ENCODE measurements at regions not wholly inside any gene's neighbourhood (a gene's known extent, or its start where the extent isn't known, plus 50 kb on each side); places are given as distances from the start of the nearest gene placed in this dataset.

- DNase-seq (ENCODE audit: low read depth, low spot score) = no peak
Observed at GRCh38 chr5:90193185-90193822, 216.3 kb downstream of the CETN3 start.

DNA sequence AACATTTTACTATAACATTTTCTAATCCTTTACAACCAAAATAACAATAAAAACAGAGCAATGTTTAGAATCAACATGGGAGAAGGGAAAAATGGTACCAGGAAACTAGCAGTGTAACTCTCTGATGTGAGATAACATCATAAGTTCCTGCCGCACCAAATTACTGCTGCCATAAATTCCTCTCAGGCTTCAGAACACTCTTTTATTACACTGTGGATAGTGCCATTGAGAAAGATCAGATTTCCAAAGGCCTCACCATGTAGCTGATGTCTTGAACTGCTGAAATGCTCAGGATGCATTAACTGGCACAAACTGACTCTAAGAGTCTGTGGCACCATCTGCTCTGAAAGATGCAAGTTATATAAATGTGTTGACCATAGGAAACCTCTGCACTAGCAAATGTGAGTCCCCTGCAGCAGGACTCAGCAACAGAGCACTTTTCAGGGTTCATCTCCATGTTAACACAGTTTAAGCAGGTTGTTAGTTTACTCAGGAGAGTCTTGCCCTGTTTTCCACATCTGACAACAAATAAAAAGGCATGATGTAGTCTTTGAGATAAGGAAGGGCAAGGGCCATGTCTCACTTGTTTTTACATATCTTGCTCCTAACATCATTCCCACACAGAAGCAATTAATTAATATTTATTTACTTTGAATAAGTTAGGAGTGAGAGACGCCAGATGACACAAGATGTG is 218.1 kb downstream of the CETN3 start:
- DNase-seq (ENCODE audit: low read depth, low spot score) = no peak

DNA sequence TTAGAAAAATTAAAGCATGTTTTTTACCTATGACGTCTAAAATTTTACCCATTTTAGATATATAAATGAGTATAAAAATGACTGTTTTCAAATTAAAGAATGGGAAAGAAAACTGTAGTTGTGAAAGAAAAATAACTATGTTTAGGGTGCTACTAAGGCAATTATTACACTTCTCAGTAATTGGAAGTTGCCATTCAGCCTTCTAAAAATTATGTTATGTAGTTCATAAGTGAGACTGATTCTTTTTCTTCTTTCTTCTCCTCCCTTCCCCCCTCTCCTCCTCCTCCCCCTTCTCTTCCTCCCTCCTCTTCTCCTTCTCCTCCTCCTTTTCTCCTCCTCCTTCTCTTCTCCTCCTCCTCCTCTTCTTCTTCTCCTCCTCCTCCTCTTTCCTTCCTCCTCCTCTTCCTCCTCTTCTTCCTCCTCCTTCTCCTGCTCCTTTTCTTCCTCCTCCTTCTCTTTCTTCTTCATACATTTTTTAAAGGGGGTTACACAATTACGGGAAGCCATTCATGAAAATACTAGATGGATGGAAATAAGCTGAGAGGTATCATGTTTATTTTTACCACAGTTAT is 223.6 kb downstream of the CETN3 start:
- DNase-seq (ENCODE audit: low read depth, low spot score) = no peak

DNA sequence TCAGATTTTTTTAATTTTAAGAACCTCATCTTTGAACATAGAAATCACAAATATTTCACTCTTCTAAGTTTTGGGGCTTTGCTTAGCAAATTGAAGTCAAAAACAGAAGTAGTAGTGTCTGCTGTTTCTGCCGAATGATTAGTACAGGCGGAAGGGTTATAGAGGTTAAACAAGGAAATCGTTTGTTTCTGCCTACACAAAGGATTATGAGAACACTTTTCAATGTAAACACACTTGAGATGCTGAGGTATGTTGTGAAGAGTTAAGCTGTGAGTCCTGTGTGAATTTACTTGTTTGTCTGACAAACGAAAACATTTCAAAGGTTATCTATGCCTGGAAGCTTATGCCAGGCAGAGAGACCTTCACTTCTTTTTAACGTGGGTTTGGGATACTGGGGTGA is 224.8 kb downstream of the CETN3 start:
- DNase-seq (ENCODE audit: low read depth, low spot score) = no peak

DNA sequence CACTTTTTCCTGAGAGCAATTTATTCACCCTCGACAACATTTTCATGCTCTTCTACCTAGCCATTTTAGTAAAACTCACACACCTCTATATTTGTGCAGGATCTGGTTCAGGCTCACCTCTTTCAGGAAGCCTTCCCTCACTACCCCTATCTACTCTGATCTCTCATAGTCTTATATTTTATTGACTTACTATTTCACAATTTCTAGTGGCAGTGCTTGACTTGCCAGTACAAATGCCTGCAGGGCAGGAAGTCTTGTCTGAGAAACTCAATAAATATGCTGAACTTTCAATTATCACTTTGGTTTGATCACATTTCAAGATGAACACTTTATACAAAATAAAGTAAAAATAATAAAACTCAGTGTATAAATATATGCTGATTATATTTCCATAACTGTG is 226.8 kb downstream of the CETN3 start:
- no peak for DNase-seq (ENCODE audit: low read depth, low spot score)

GRCh38 chr5:90174236-90174635 is 235.3 kb downstream of the CETN3 start:
- no peak for DNase-seq (ENCODE audit: low read depth, low spot score)

DNA sequence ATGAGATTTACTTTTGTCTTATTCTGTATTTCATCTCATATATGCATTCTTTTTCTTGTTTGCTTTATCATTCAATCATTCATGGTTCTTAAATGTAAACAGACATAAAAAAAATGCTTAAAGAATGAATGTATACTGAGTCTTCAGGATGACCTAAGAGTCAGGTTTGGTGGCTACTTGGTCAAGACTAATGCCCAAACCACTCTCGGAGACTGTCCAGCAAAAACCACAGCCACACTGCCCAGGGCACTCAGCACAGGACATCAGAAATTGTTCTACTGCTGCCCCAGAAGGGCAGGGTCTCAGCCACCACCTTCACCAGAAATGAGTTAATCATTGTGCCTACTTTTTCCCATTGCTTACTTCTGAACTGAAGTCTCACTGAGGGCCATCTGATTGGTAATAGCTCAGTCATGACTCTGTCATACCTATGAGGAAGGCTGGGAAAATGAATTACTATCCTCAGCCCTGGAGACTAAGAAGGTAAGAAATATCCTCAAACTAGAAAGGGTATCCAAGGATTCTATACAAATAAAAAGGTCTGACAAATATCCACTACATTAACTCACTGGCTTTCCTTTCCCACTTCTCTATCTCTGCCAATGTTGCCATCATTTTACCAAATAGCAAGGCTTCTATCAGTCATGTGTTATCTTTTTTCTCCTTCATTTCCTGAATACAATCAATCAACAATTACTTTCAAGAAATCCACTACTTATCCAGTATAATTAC is 236.1 kb downstream of the CETN3 start:
- DNase-seq (ENCODE audit: low read depth, low spot score) = no peak

- no peak for DNase-seq (ENCODE audit: low read depth, low spot score)
Observed at GRCh38 chr5:90171466-90171865, 238.1 kb downstream of the CETN3 start.

DNA sequence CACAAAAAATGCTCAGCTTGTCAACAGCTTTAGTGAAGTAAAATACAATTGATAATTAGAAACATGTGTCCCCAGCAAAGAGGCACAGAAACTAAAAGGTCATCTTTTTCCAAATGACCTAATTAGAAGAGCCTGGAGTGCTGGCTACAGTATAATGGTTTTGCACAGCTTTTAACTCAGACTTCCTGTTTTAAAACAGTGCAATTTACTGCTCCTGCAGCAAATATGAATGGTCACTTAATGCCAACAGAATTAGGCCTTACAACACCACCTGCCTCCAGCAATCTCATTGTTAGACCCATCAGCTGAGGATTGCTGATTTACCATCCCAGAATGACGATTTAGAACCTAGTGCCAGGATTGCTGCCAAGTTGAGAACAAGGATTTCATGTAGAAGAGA is 239.3 kb downstream of the CETN3 start:
- DNase-seq (ENCODE audit: low read depth, low spot score) = no peak

GRCh38 chr5:90169078-90169477 is 240.5 kb downstream of the CETN3 start:
- DNase-seq (ENCODE audit: low read depth, low spot score) = no peak

- DNase-seq (ENCODE audit: low read depth, low spot score) = no peak
Observed at GRCh38 chr5:90168399-90168798, 241.2 kb downstream of the CETN3 start.

- DNase-seq (ENCODE audit: low read depth, low spot score) = no peak
Observed at GRCh38 chr5:90166816-90167215, 242.7 kb downstream of the CETN3 start.

GRCh38 chr5:90162324-90162723 is 247.2 kb downstream of the CETN3 start:
- DNase-seq (ENCODE audit: low read depth, low spot score) = no peak

DNA sequence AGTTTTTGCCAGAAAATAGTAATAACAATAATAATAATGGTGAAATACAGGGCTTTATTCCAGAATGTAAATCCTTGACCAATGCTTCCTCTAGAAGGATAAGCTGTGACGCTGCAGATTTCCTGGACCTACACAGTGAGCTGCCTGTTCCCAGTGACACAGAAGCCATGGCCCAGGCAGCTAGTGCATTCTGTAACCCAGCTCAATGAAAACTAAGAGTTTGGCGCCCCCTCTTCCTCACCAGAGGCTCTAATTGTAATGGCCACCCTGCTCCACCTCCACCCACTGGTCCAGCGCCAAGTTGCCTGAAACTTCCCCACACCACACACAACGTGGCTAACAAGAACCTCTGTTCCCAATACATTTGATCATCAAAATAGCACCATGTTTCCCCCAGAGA is 248.1 kb downstream of the CETN3 start:
- DNase-seq (ENCODE audit: low read depth, low spot score) = peak; percentile 43

DNA sequence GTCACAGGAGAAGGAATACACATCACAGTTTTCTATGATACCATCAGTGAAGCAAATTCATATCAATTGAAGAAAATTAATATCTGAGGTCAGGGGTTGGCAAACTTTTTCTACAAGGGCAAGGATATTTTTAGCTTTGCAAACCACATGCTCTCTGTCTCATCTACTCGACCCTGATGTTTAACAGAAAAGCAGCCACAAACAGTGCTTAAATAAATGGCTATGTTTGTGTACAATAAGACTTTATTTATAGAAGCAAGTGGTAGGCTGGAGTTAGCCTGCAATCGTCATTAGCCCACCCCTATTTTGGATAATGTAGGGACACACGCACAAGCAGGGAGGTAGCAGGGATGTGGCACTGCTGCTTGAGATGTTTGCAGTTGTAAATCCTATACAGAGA is 251.4 kb downstream of the CETN3 start:
- DNase-seq (ENCODE audit: low read depth, low spot score) = no peak

DNA sequence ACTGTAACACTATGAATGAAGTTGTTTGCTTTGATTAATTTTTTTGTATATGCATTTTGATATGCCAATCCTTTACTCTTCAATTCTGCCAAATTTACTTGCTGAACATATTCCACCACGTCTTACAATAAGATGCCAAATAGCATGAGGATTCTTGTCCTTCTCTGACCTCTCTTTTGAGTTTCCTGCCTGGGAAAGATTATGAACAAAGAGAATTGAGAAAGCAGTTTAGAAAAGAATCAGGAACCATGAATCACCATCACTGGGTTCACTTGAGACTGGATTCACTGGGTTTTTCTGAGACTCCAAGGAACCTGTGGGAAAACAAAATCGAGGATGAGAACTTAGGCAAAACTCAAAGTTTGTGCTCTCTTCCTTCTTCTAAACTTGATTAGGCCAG is 256.5 kb downstream of the CETN3 start:
- DNase-seq (ENCODE audit: low read depth, low spot score) = no peak

- no peak for DNase-seq (ENCODE audit: low read depth, low spot score)
Observed at GRCh38 chr5:90144625-90145327, 264.8 kb downstream of the CETN3 start.

DNA sequence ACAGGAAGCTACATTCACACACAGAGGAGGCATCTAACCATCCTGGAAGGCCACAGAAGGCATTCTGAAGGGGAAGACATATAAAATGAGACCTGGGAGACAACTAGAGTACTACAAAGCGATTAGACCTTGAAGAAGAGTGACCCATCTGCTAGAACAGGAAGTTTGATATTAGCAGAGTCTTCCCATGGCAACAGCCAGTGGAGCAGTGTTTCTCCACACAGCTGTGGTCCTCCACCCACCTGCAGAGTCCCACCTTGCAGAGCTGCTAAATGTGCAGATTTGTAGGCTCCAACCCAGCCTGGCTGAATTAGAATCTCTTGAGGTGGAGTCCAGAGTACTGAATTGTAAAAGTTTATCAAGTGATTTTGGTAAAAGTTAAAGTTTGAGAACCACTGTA is 267.0 kb downstream of the CETN3 start:
- DNase-seq (ENCODE audit: low read depth, low spot score) = no peak

DNA sequence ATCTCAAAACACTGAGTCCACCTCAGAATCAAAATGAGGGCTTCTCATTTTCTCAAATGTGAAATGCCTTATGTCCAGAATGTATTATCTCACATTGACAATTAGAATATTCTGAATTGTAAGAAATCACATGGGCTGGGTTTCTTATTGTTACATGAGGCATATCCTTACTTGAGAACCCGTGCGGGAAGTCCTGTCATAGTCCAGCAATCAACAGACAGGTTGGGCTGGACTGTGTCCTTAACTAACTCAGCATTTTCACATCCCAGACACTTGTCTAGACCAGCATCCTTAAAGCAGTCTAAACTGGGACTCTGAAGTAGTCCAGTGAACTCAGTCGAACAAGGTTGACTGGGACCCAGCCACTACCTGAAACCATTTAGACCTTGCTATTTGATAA is 267.6 kb downstream of the CETN3 start:
- no peak for DNase-seq (ENCODE audit: low read depth, low spot score)

DNA sequence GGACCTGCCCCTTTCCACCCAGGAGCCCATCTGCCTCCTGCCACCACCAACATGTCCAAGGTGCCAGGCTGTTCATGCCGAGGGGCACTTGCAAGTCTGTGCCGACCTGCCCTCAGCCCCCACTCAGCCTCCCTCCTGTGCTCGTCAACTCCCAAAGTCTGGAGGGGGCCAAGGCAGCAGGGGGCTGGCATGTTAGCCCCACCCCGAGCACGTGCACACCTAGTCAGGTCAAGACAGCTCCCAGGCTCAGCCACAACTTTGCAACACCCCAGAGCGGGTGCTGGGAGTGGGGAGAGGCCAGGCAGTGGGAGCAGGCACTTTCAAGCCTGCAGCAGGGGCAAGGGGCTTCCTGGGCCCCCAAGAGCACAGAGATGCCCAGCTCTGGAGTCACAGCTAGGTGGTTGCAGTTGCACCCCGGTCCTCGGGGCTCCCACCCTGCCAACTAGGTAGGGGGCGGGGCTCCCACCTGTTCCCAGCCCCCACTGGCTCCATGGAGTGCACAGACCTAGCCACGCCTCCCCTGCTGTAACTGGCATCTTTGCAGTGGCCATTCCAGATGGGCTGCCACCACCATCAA is 272.5 kb downstream of the CETN3 start:
- DNase-seq (ENCODE audit: low read depth, low spot score) = no peak

DNA sequence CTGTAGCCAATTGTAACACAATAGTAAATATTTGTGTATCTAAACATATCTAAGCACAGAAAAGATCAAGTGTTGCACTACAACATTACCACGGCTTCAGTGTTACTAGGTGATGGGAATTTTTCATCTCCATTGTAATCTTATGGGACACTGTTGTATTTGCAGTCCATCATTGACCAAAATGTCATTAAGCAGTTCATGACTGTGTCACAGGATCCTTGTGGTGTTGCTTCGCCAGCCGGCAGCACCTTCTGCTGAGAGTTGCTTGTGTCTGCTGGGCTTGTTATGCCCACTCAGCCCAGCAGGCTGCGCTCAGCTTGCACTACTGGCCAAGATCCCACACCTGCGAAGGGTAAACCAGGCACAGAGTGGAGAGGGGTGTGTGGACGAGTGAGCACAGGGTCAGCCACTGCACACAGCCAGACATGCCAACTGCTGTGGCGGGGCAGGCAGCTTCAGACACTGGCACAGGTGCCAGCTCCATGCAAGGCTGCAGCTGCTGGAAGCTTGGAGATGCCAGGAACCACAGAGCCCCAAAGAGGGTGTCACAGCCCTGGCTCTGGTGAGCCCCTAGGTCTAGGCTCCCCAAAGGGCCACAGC is 273.7 kb downstream of the CETN3 start:
- DNase-seq (ENCODE audit: low read depth, low spot score) = no peak

Data from pulmonary artery endothelial cell (primary cell).